HuH-7.5 (cell line): ENCODE measurements at regions not wholly inside any gene's neighbourhood (a gene's known extent, or its start where the extent isn't known, plus 50 kb on each side); places are given as distances from the start of the nearest gene placed in this dataset.

Experiments
- DNase-seq: peaks from one replicate; pipeline ENCODE4 v3.0.0; 2011; ENCODE audit warnings: low spot score

DNA sequence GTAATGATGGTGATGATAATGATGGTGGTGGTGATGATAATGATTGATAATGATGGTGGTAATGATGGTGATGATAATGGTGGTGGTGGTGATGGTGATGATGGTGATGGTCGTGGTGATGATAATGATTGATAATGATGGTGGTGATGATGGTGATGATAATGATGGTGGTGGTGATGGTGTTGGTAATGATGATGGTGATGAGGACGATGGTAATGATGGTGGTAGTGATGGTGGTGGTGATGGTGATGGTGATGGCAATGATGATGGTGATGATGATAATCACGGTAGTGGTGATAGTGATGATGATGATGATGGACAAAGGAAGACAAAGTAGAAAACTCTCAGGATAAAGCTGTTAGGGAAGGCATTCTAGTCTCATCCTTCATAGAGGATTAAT is 310.5 kb downstream of the MSX2 start:
- no peak for DNase-seq

GRCh38 chr5:175032741-175033151 is 308.4 kb downstream of the MSX2 start:
- DNase-seq, result no peak

GRCh38 chr5:175032013-175032412 is 307.6 kb downstream of the MSX2 start:
- no peak for DNase-seq

GRCh38 chr5:175027390-175027789 is 303.0 kb downstream of the MSX2 start:
- DNase-seq, result no peak

DNA sequence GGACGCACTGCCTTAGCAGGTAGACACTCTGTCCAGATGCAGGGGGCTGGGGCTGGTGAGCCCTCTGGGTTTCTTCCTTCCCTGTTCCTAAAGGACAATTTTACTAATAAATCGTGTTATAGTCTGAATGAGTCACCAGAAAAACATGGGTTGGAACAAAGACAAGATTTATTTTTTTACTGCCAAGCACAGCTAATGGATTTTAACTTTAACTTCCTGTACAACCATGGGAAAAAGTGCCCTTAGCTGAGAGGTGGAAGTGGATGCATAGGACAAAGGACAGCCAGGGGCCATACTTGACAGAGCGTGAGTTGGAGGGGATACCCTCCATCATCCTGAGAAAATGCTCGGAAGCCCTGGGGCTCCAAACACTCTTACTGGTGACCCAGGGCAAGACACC is 300.7 kb downstream of the MSX2 start:
- no peak for DNase-seq

DNA sequence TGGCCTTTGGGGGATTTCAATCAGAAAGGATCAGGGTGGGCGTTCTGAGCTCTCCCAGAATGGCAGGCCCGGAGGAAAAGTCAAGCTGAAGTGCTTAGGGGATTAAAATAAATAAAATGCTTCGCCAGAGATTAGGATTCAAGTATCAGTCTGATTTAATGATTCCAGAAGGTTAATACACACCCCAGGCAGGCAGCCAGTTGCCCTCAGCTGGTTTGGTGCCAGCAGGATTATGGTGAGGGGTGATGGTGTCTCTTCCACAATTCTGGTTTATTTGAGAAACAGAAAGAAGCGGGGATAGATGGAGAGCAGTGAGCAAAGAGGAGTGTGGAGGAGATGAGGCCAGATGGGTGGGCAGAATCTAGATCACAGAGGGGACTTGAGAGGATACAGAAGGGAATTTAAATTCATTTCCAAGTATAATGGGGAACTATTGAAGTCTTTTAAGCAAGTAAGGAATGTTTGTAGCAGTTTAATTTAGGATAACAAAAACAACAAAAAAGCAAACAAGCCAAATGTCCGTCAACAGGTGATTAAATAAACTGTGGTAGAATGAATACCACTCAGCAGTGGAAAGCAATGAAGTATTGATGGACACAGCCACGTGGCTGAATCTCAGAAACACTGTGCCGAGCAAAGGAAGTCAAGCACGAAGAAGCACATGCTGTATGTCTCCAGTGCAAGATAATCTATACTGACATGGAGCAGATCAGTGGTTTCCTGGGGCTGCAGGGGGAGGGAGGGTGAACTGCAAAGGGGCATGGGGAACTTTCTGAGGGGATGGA is 297.7 kb downstream of the MSX2 start:
- DNase-seq, result no peak

DNA sequence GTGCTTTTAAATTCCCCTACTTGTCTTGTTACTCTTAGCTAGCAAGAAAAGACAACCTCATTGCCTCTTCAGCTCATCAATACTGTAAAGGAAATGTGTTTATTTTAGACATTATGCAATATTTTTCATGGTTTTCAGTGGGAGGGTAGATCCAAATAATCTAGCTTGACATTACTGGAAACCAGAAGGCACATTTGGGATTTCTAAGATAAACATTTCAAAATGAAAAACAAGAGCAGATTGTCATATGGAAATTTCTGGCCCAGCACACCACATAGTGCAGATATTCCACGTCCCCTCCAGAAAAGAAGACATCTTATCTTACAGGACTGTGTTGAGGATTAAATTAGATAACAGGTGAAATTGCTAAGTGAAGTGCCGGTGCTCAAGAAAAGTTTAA is 296.9 kb downstream of the MSX2 start:
- DNase-seq, result no peak

DNA sequence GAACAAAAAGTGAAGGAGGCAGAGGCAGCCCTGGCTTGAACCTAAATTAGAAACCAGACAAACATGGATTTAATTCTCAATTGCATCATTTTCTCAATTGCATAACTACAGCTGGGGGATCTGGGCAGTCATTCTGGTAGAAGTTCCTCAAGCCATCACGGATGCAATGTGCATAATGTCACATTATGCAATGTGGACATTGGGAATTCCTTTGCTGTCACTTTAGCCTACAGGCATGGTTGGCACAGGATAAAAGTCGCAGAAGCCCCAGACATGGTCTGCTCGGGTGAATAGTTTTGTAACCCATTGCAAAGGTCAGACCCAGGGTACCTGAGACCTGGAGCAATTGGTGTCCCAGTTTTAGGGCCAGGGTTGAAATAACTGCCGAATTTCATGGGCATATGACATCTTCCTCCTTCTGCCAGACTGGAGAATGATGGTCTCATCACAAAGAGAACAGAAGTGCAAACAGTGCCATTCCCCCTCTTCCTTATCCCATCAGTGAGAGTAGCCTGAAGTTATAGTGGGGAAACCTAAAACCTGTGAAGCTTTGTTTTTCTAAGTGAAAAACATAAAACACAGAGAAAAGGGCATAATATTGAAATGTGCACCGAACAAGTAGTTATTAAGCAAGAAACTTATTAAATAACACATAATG is 290.8 kb downstream of the MSX2 start:
- DNase-seq, result peak; percentile 16

- DNase-seq, result no peak
These were observed 288.9 kb downstream of the MSX2 start for GRCh38 chr5:175013251-175013650.

DNA sequence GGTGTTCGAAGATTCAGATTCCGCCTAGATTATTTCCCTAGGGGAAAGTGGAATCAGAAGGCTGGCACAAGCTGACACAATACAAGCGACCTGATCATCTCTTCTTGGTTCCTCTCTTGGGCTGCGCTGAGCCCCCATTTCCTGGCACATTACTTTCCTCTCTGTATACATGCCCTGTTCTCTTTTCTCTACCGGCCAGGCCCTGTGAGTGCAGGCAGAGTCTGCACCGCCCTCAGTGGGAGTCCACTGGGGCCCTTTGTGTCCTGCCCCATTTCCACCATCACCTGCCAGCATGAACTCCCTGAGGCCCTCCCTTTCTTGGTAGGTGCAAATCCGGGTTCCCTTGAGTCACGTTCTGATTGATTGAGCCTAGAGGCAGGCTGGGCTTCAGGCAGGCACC is 287.9 kb downstream of the MSX2 start:
- DNase-seq, result no peak

GRCh38 chr5:175003531-175003930 is 279.1 kb downstream of the MSX2 start:
- no peak for DNase-seq

DNA sequence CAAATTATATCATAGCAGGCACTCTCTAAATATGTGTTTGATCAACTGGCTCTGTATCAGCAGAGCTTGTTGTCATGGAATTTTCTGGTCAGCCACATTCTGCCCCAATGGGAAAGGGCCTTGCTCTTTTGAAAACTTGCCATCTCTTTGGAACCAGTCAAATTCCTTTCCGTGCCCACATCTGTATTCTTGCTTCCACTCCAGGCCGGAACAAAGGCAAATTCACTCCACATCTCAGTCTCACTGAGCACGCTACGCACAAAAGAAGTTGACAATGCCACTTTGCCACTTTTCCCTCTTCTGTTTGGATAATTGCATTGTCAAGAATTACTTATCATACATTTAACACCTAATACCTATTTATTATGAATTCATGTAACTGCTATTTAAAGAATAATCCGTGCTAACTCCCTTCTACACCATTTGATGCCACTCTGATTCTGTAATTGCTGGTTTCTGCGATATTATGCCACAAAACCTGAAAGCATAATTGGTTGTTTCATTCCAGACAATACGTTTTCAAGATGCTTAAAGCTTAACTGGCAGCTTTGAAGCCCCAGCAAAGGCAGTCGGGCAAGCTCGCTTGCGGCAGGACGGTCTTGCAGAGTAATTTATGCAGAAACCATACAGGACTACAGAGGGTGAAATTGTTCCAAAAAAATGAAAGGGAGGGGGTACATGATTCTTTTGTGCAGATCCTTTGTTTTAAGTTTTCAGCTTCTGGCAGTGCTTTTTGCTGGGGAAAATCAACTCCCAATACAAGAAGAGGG is 277.7 kb downstream of the MSX2 start:
- no peak for DNase-seq

- no peak for DNase-seq
These were observed 276.9 kb downstream of the MSX2 start for GRCh38 chr5:175001311-175001710.

GRCh38 chr5:174999581-174999980 is 275.2 kb downstream of the MSX2 start:
- DNase-seq, result no peak

DNA sequence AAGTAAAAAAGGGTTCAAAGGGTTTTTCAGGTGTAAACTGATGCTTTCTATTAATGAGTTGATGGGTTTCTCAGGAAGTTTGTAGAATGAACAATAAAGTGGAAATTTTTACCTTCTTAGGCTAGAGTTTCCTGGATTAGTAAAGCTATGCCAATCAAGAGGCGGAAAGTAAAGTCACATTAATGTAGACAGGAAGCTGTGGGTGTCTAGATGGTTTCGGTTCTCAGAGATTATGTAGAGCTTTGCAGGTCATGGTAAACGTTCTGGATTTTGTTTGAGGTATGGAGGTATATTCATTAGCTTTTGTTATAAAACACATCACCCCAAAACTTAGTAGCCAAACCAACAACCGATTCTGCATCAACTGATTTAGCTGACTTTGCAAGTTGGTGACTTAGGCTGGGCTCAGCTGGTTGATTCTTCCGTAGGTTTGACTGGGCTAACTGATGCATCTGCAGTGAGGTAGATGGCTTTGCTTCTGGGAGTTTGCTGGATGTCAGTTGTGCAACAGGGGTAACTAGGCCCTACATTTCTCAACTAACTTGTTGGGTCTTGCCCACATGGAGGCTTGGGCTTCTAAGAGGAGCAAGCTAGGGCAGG is 273.8 kb downstream of the MSX2 start:
- no peak for DNase-seq

DNA sequence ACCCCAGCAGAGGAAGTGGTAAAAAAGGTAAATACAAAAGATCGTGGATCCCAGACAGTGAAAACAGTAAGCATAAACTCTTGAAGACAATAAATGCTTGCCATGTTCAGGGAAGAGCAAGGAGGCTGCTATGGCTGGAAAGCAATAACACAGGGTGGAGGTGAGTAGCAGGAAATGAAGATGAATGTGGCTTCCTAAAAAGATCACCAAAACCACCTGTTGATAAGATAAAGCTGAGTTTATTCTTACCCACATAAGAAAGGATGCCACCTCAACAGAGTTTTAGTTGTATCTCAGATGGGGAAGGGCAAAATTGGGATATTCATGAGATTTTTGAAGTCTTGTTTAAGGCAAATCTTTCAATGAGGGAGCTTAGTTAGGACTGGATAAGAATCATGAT is 273.3 kb downstream of the MSX2 start:
- DNase-seq, result no peak

- DNase-seq, result no peak
These were observed 272.6 kb downstream of the MSX2 start for GRCh38 chr5:174996941-174997340.

GRCh38 chr5:174995827-174996226 is 271.4 kb downstream of the MSX2 start:
- DNase-seq, result no peak

- DNase-seq, result no peak
These were observed 267.5 kb downstream of the MSX2 start for GRCh38 chr5:174991847-174992246.

DNA sequence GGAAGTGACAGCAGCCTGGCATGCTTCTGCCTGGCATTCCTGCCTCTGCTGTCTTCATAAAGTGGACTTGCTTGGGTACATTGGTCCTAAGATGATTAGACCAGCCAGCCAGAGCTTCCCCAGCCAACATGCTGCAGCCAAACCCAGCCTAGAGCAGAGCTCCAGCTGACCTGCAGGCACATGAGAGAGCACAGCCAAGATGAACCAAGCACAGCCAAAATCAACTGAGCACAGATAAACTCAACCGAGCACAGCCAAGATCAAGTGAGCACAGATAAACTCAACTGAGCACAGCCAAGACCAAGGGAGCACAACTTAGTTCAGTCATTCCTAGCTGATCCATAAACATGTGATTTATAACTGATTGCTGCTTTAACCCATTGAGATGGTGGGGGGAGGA is 266.5 kb downstream of the MSX2 start:
- DNase-seq, result no peak

- DNase-seq, result no peak
These were observed 263.1 kb downstream of the MSX2 start for GRCh38 chr5:174987443-174988012.

GRCh38 chr5:174984863-174985262 is 260.5 kb downstream of the MSX2 start:
- no peak for DNase-seq
